GM19463 (cell line): ENCODE measurements at regions not wholly inside any gene's neighbourhood (a gene's known extent, or its start where the extent isn't known, plus 50 kb on each side); places are given as distances from the start of the nearest gene placed in this dataset.
A peak's percentile ranks its signal among the peaks of the same experiment; 100 is the strongest.
"Not testable (repeated sequence)": the region's sequence is repeated elsewhere in the genome, so short reads cannot be mapped to it uniquely, and the experiment has no call there.

ENCODE experiments used
- ATAC-seq: cut with Tn5 transposase; IDR thresholded peaks from one replicate; pipeline ENCODE4 v1.9.1; 2021; ENCODE audit warnings: mild to moderate bottlenecking, moderate library complexity; ENCODE audit not compliant: unreplicated experiment

GRCh38 chr10:124170631-124171030 lies 77.2 kb upstream of the CHST15 start:
- ATAC-seq = no peak

GRCh38 chr10:124168991-124169802 lies 75.8 kb upstream of the CHST15 start:
- ATAC-seq = no peak

GRCh38 chr10:124168581-124168980 lies 75.2 kb upstream of the CHST15 start:
- no peak for ATAC-seq

GRCh38 chr10:124167925-124168324 lies 74.5 kb upstream of the CHST15 start:
- ATAC-seq = not testable (repeated sequence)

- no peak for ATAC-seq
Observed at GRCh38 chr10:124166431-124167125, 73.2 kb upstream of the CHST15 start.

GRCh38 chr10:124165827-124166226 lies 72.4 kb upstream of the CHST15 start:
- no peak for ATAC-seq

- no peak for ATAC-seq
Observed at GRCh38 chr10:124165311-124165710, 71.9 kb upstream of the CHST15 start.

GRCh38 chr10:124164264-124164663 lies 70.9 kb upstream of the CHST15 start:
- no peak for ATAC-seq

GRCh38 chr10:124162774-124163354 lies 69.5 kb upstream of the CHST15 start:
- no peak for ATAC-seq

- no peak for ATAC-seq
Observed at GRCh38 chr10:124162136-124162535, 68.7 kb upstream of the CHST15 start.

- ATAC-seq = no peak
Observed at GRCh38 chr10:124161601-124162000, 68.2 kb upstream of the CHST15 start.

GRCh38 chr10:124160943-124161582 lies 67.7 kb upstream of the CHST15 start:
- no peak for ATAC-seq

- ATAC-seq = no peak
Observed at GRCh38 chr10:124160176-124160575, 66.8 kb upstream of the CHST15 start.

GRCh38 chr10:124159153-124159552 lies 65.8 kb upstream of the CHST15 start:
- no peak for ATAC-seq

- no peak for ATAC-seq
Observed at GRCh38 chr10:124158592-124158991, 65.2 kb upstream of the CHST15 start.

GRCh38 chr10:124157271-124157681 lies 63.9 kb upstream of the CHST15 start:
- no peak for ATAC-seq

- no peak for ATAC-seq
Observed at GRCh38 chr10:124156524-124157260, 63.3 kb upstream of the CHST15 start.

- ATAC-seq = no peak
Observed at GRCh38 chr10:124155781-124156435, 62.5 kb upstream of the CHST15 start.

- ATAC-seq = peak; percentile 75
Observed at GRCh38 chr10:124153023-124153826, 59.8 kb upstream of the CHST15 start.
